ENCODE measurements at regions not wholly inside any gene's neighbourhood (a gene's known extent, or its start where the extent isn't known, plus 50 kb on each side); places are given as distances from the start of the nearest gene placed in this dataset.

GRCh38 chr9:105148328-105149006, 96.0 kb upstream of the SLC44A1 start:
- no peaks in the 10 kb centered on the region for H3K9me3 ChIP-seq (ENCODE audit: control insufficient read depth, low read length)
- no peak overlapping the region for H3K4me3 ChIP-seq (ENCODE audit: insufficient read depth, low read depth, low read length, poor library complexity, severe bottlenecking)
- H3K27me3 ChIP-seq (replicated peaks; ENCODE audit: control insufficient read depth, insufficient read depth, low read length, poor library complexity, severe bottlenecking) = no peaks in the 10 kb centered on the region
- H3K4me1 ChIP-seq (ENCODE audit: control insufficient read depth, insufficient read depth, low read length, poor library complexity, severe bottlenecking) = no peaks in the 10 kb centered on the region
- no peaks in the 10 kb centered on the region for H3K36me3 ChIP-seq (ENCODE audit: control insufficient read depth, insufficient read depth, low read length)
- no peak for DNase-seq
- H3K27ac ChIP-seq (ENCODE audit: insufficient read depth, low read length, poor library complexity, severe bottlenecking) = no peak overlapping the region

GRCh38 chr9:105150991-105151685, 93.3 kb upstream of the SLC44A1 start:
- no peaks in the 10 kb centered on the region for H3K9me3 ChIP-seq (ENCODE audit: control insufficient read depth, low read length)
- no peak overlapping the region for H3K4me3 ChIP-seq (ENCODE audit: insufficient read depth, low read depth, low read length, poor library complexity, severe bottlenecking)
- no peak for DNase-seq
- H3K27me3 ChIP-seq (replicated peaks; ENCODE audit: control insufficient read depth, insufficient read depth, low read length, poor library complexity, severe bottlenecking) = no peaks in the 10 kb centered on the region
- H3K36me3 ChIP-seq (ENCODE audit: control insufficient read depth, insufficient read depth, low read length) = no peaks in the 10 kb centered on the region
- no peak overlapping the region for H3K27ac ChIP-seq (ENCODE audit: insufficient read depth, low read length, poor library complexity, severe bottlenecking)
- H3K4me1 ChIP-seq (ENCODE audit: control insufficient read depth, insufficient read depth, low read length, poor library complexity, severe bottlenecking) = no peaks in the 10 kb centered on the region

DNA sequence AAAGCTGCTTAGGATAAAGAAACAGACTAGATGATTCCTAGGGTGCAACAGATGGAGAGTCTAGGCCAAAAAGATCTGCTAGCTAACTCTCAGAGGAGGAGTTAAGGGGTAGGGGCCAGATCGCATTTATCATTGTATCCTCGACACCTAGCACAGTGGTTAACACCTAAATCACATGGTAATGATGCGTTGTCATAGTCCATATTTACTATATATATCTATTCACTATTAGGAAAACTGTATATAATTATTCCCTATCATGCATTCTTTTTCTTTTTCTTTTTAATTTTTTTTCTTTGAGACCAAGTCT, 92.8 kb upstream of the SLC44A1 start:
- Histone ChIP-seq H3K27me3 (replicated peaks; ENCODE audit: control insufficient read depth, insufficient read depth, low read length, poor library complexity, severe bottlenecking) (no peaks in the 10 kb centered on the region), H3K36me3 (ENCODE audit: control insufficient read depth, insufficient read depth, low read length) (no peaks in the 10 kb centered on the region), H3K9me3 (ENCODE audit: control insufficient read depth, low read length) (no peaks in the 10 kb centered on the region), H3K4me3 (ENCODE audit: insufficient read depth, low read depth, low read length, poor library complexity, severe bottlenecking) (no peak overlapping the region), H3K27ac (ENCODE audit: insufficient read depth, low read length, poor library complexity, severe bottlenecking) (no peak overlapping the region), H3K4me1 (ENCODE audit: control insufficient read depth, insufficient read depth, low read length, poor library complexity, severe bottlenecking) (no peaks in the 10 kb centered on the region)
- DNase-seq = no peak

DNA sequence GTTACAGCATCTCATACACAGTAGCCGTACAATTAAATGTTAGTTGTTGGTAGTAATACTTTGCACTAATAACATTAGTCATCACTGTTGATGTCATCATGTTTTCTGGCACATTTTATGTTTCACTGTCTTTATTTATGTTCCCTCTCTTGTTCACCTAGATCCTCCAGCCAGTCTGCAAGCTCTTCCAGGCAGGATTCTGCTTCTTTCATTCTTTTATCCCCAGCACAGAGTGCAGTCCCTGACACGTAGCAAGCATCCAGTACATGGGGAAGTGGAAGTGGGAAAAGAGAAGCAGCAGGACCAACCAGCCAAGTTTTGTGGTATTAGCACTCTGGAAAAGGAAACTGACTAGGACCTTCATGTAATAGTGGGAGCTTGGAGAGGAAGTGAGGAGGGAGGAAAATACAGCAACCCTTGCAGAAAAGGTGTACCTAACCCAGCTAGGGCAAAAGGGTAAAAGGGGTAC, 89.7 kb upstream of the SLC44A1 start:
- Histone ChIP-seq H3K36me3 (ENCODE audit: control insufficient read depth, insufficient read depth, low read length) (no peaks in the 10 kb centered on the region), H3K9me3 (ENCODE audit: control insufficient read depth, low read length) (no peaks in the 10 kb centered on the region), H3K4me1 (ENCODE audit: control insufficient read depth, insufficient read depth, low read length, poor library complexity, severe bottlenecking) (peaks cover 6% of the 10 kb centered on the region), H3K4me3 (ENCODE audit: insufficient read depth, low read depth, low read length, poor library complexity, severe bottlenecking) (no peak overlapping the region), H3K27me3 (replicated peaks; ENCODE audit: control insufficient read depth, insufficient read depth, low read length, poor library complexity, severe bottlenecking) (no peaks in the 10 kb centered on the region), H3K27ac (ENCODE audit: insufficient read depth, low read length, poor library complexity, severe bottlenecking) (no peak overlapping the region)
- DNase-seq = no peak

- H3K4me1 ChIP-seq (ENCODE audit: control insufficient read depth, insufficient read depth, low read length, poor library complexity, severe bottlenecking) = peaks cover 6% of the 10 kb centered on the region
- DNase-seq = no peak
- H3K36me3 ChIP-seq (ENCODE audit: control insufficient read depth, insufficient read depth, low read length) = no peaks in the 10 kb centered on the region
- H3K27ac ChIP-seq (ENCODE audit: insufficient read depth, low read length, poor library complexity, severe bottlenecking) = no peak overlapping the region
- H3K4me3 ChIP-seq (ENCODE audit: insufficient read depth, low read depth, low read length, poor library complexity, severe bottlenecking) = no peak overlapping the region
- H3K9me3 ChIP-seq (ENCODE audit: control insufficient read depth, low read length) = no peaks in the 10 kb centered on the region
- H3K27me3 ChIP-seq (replicated peaks; ENCODE audit: control insufficient read depth, insufficient read depth, low read length, poor library complexity, severe bottlenecking) = no peaks in the 10 kb centered on the region
Observed at GRCh38 chr9:105157171-105157583, 87.3 kb upstream of the SLC44A1 start.

DNA sequence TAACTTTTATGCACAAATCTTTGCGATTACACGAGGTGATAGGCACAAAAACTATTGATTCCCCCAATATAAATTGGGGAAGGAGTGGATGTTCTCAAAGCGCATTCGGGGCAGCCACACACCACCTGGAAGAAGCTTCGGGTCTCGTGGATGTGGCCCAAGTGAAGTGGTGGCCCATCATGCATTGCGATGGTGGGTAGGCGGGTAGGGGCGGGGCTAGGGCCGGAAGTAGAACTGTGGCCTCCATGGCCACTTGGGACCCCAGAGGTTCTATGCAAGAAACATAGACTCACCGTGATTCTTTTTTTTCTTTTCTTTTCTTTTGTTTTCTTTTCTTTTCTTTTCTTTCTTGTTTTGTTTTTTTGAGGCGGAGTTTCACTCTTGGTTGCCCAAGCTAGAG, 86.4 kb upstream of the SLC44A1 start:
- no peak for DNase-seq
- Histone ChIP-seq H3K9me3 (ENCODE audit: control insufficient read depth, low read length) (no peaks in the 10 kb centered on the region), H3K36me3 (ENCODE audit: control insufficient read depth, insufficient read depth, low read length) (no peaks in the 10 kb centered on the region), H3K27ac (ENCODE audit: insufficient read depth, low read length, poor library complexity, severe bottlenecking) (no peak overlapping the region), H3K27me3 (replicated peaks; ENCODE audit: control insufficient read depth, insufficient read depth, low read length, poor library complexity, severe bottlenecking) (no peaks in the 10 kb centered on the region), H3K4me1 (ENCODE audit: control insufficient read depth, insufficient read depth, low read length, poor library complexity, severe bottlenecking) (peaks cover 6% of the 10 kb centered on the region), H3K4me3 (ENCODE audit: insufficient read depth, low read depth, low read length, poor library complexity, severe bottlenecking) (no peak overlapping the region)

GRCh38 chr9:105158898-105159297, 85.6 kb upstream of the SLC44A1 start:
- peaks cover 6% of the 10 kb centered on the region for H3K4me1 ChIP-seq (ENCODE audit: control insufficient read depth, insufficient read depth, low read length, poor library complexity, severe bottlenecking)
- no peaks in the 10 kb centered on the region for H3K27me3 ChIP-seq (replicated peaks; ENCODE audit: control insufficient read depth, insufficient read depth, low read length, poor library complexity, severe bottlenecking)
- no peak for DNase-seq
- no peak overlapping the region for H3K4me3 ChIP-seq (ENCODE audit: insufficient read depth, low read depth, low read length, poor library complexity, severe bottlenecking)
- no peaks in the 10 kb centered on the region for H3K36me3 ChIP-seq (ENCODE audit: control insufficient read depth, insufficient read depth, low read length)
- H3K27ac ChIP-seq (ENCODE audit: insufficient read depth, low read length, poor library complexity, severe bottlenecking) = no peak overlapping the region
- H3K9me3 ChIP-seq (ENCODE audit: control insufficient read depth, low read length) = no peaks in the 10 kb centered on the region

GRCh38 chr9:105168870-105169319, 75.6 kb upstream of the SLC44A1 start:
- DNase-seq = no peak
- Histone ChIP-seq H3K4me3 (ENCODE audit: insufficient read depth, low read depth, low read length, poor library complexity, severe bottlenecking) (no peak overlapping the region), H3K9me3 (ENCODE audit: control insufficient read depth, low read length) (no peaks in the 10 kb centered on the region), H3K27me3 (replicated peaks; ENCODE audit: control insufficient read depth, insufficient read depth, low read length, poor library complexity, severe bottlenecking) (no peaks in the 10 kb centered on the region), H3K4me1 (ENCODE audit: control insufficient read depth, insufficient read depth, low read length, poor library complexity, severe bottlenecking) (no peaks in the 10 kb centered on the region), H3K27ac (ENCODE audit: insufficient read depth, low read length, poor library complexity, severe bottlenecking) (no peak overlapping the region), H3K36me3 (ENCODE audit: control insufficient read depth, insufficient read depth, low read length) (no peaks in the 10 kb centered on the region)

DNA sequence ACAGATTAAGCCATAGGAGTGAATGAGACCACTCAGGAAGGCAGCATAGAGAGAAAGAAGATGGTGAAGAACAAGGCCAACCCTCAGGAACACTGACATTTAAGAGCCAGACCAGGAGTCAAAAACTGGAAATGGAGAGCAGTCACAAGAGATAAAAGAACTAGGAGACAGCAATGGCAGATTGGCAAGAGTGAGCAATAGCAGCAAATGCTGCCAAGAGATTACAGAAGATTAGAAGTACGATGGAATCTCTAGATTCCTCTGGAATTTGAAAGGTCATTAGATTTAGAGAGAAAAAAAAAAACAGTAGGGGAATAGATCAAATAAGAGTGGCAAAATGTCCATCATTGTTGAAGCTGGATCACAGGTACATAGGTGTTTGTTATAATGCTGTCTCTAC, 73.4 kb upstream of the SLC44A1 start:
- no peak overlapping the region for H3K27ac ChIP-seq (ENCODE audit: insufficient read depth, low read length, poor library complexity, severe bottlenecking)
- DNase-seq = no peak
- no peaks in the 10 kb centered on the region for H3K9me3 ChIP-seq (ENCODE audit: control insufficient read depth, low read length)
- H3K4me1 ChIP-seq (ENCODE audit: control insufficient read depth, insufficient read depth, low read length, poor library complexity, severe bottlenecking) = no peaks in the 10 kb centered on the region
- no peaks in the 10 kb centered on the region for H3K27me3 ChIP-seq (replicated peaks; ENCODE audit: control insufficient read depth, insufficient read depth, low read length, poor library complexity, severe bottlenecking)
- H3K4me3 ChIP-seq (ENCODE audit: insufficient read depth, low read depth, low read length, poor library complexity, severe bottlenecking) = no peak overlapping the region
- H3K36me3 ChIP-seq (ENCODE audit: control insufficient read depth, insufficient read depth, low read length) = no peaks in the 10 kb centered on the region

DNA sequence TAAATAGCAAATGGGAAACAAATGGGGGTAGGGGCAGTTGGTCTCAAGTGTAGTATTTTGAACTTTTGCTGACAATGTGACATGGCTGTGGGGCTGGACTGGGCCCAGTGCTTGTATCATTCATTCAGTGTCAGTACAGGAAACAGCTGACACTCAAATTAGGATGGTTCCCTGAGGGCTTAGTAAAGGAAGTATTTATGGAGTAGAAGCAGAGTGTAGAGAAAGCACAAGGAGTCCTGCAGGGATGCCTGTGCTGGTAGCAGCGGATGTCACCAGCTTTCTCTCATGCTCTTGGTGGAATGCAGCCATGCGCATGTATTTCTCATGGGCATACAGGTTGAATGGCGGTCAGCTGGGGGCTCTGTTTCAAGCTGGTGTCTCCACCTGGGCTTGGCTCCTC, 72.9 kb upstream of the SLC44A1 start:
- no peaks in the 10 kb centered on the region for H3K4me1 ChIP-seq (ENCODE audit: control insufficient read depth, insufficient read depth, low read length, poor library complexity, severe bottlenecking)
- H3K9me3 ChIP-seq (ENCODE audit: control insufficient read depth, low read length) = no peaks in the 10 kb centered on the region
- H3K36me3 ChIP-seq (ENCODE audit: control insufficient read depth, insufficient read depth, low read length) = no peaks in the 10 kb centered on the region
- DNase-seq = no peak
- H3K4me3 ChIP-seq (ENCODE audit: insufficient read depth, low read depth, low read length, poor library complexity, severe bottlenecking) = no peak overlapping the region
- H3K27ac ChIP-seq (ENCODE audit: insufficient read depth, low read length, poor library complexity, severe bottlenecking) = no peak overlapping the region
- H3K27me3 ChIP-seq (replicated peaks; ENCODE audit: control insufficient read depth, insufficient read depth, low read length, poor library complexity, severe bottlenecking) = no peaks in the 10 kb centered on the region

Data from effector memory CD4-positive, alpha-beta T cell (primary cell).